ENCODE measurements at regions not wholly inside any gene's neighbourhood (a gene's known extent, or its start where the extent isn't known, plus 50 kb on each side); places are given as distances from the start of the nearest gene placed in this dataset.

GRCh38 chr1:201697174-201697573 lies 131.8 kb upstream of the IPO9 start:
- TF ChIP-seq CTCF (IDR thresholded peaks at IDR 0.05) = no peak
- no peak for TF ChIP-seq ZFX (IDR thresholded peaks at IDR 0.05; ENCODE audit: borderline replicate concordance)
- H3K27ac ChIP-seq = no peak overlapping the region

- no peak overlapping the region for H3K27ac ChIP-seq
- no peak for TF ChIP-seq ZFX (IDR thresholded peaks at IDR 0.05; ENCODE audit: borderline replicate concordance)
- no peak for TF ChIP-seq CTCF (IDR thresholded peaks at IDR 0.05)
These were observed 127.1 kb upstream of the IPO9 start for GRCh38 chr1:201701831-201702230.

GRCh38 chr1:201702936-201703335 lies 126.0 kb upstream of the IPO9 start:
- TF ChIP-seq ZFX (IDR thresholded peaks at IDR 0.05; ENCODE audit: borderline replicate concordance) (no peak), CTCF (IDR thresholded peaks at IDR 0.05) (no peak)
- H3K27ac ChIP-seq = peak overlapping the region; percentile 41

GRCh38 chr1:201703621-201704438 lies 125.1 kb upstream of the IPO9 start:
- TF ChIP-seq CTCF (IDR thresholded peaks at IDR 0.05) (peak; percentile 100), ZFX (IDR thresholded peaks at IDR 0.05; ENCODE audit: borderline replicate concordance) (no peak)
- peak overlapping the region; percentile 41 for H3K27ac ChIP-seq

- TF ChIP-seq CTCF (IDR thresholded peaks at IDR 0.05) (peak; percentile 48), ZFX (IDR thresholded peaks at IDR 0.05; ENCODE audit: borderline replicate concordance) (no peak)
- H3K27ac ChIP-seq = no peak overlapping the region
These were observed 124.5 kb upstream of the IPO9 start for GRCh38 chr1:201704439-201704792.

- no peak overlapping the region for H3K27ac ChIP-seq
- TF ChIP-seq CTCF (IDR thresholded peaks at IDR 0.05) (no peak), ZFX (IDR thresholded peaks at IDR 0.05; ENCODE audit: borderline replicate concordance) (no peak)
These were observed 123.6 kb upstream of the IPO9 start for GRCh38 chr1:201705389-201705788.

GRCh38 chr1:201706109-201706508 lies 122.8 kb upstream of the IPO9 start:
- H3K27ac ChIP-seq = no peak overlapping the region
- TF ChIP-seq ZFX (IDR thresholded peaks at IDR 0.05; ENCODE audit: borderline replicate concordance) = no peak
- no peak for TF ChIP-seq CTCF (IDR thresholded peaks at IDR 0.05)

Measured in 22Rv1 (cell line).